PC-3 (cell line): ENCODE measurements at regions not wholly inside any gene's neighbourhood (a gene's known extent, or its start where the extent isn't known, plus 50 kb on each side); places are given as distances from the start of the nearest gene placed in this dataset.
A peak's percentile ranks its signal among the peaks of the same experiment; 100 is the strongest.

Source experiments
- ATAC-seq: fragments of 200-7000 bp; cut with Tn5 transposase; 2 replicates; pipeline ENCODE4 v1.9.1; 2020; ENCODE audit warnings: mild to moderate bottlenecking, moderate library complexity
- BruUV-seq: library from RNA; stranded (reverse); fragments of 400-500 nt; replicated peaks from 2 replicates; lab custom pipeline; 2021; lab: Mats Ljungman, UMichigan
- CTCF ChIA-PET: fragments of 300-600 bp; sonication (Branson Sonifier 250); formaldehyde crosslinking; loops from one replicate; lab custom pipeline; 2022; ENCODE audit warnings: antibody characterized with exemption; lab: Charles Lee
- POLR2A ChIA-PET: fragments of 300-600 bp; sonication (Branson Sonifier 250); formaldehyde crosslinking; loops from one replicate; lab custom pipeline; 2022; ENCODE audit warnings: antibody characterized with exemption; ENCODE audit not compliant: unreplicated experiment; lab: Charles Lee
- DNase-seq: peaks from one replicate; pipeline ENCODE4 v3.0.0-alpha.2; 2015
- H2AFZ ChIP-seq: fragments of 300-600 bp; sonication (generic); 2 replicates; pipeline ENCODE4 v1.6.0; 2016; ENCODE audit warnings: antibody characterized with exemption, low read length
- H3F3A ChIP-seq: fragments of 300-600 bp; sonication (generic); one replicate; pipeline ENCODE4 v1.6.0; 2017; ENCODE audit warnings: antibody characterized with exemption, low read length, control low read depth, mild to moderate bottlenecking; ENCODE audit not compliant: unreplicated experiment
- H3K27ac ChIP-seq: fragments of 300-600 bp; sonication (generic); 2 replicates; pipeline ENCODE4 v1.5.1; 2016; ENCODE audit warnings: mild to moderate bottlenecking, low read length
- H3K27me3 ChIP-seq: fragments of 300-600 bp; sonication (generic); 2 replicates; pipeline ENCODE4 v1.6.1; 2016; ENCODE audit warnings: low read length, mixed read lengths
- H3K36me3 ChIP-seq: fragments of 300-600 bp; sonication (generic); 2 replicates; pipeline ENCODE4 v1.6.1; 2016; ENCODE audit warnings: low read depth, mixed run types, low read length, mixed read lengths
- H3K4me1 ChIP-seq: fragments of 300-600 bp; sonication (generic); 2 replicates; pipeline ENCODE4 v1.5.1; 2016; ENCODE audit warnings: low read length; ENCODE audit not compliant: insufficient read depth
- H3K4me2 ChIP-seq: fragments of 300-600 bp; sonication (generic); 2 replicates; pipeline ENCODE4 v1.6.0; 2016; ENCODE audit warnings: low read length
- H3K4me3 ChIP-seq: fragments of 300-600 bp; sonication (generic); 2 replicates; pipeline ENCODE4 v1.5.1; 2016; ENCODE audit warnings: mild to moderate bottlenecking, low read length, mixed read lengths
- H3K79me2 ChIP-seq: fragments of 300-600 bp; sonication (generic); 2 replicates; pipeline ENCODE4 v1.6.1; 2017; ENCODE audit warnings: low read length, mixed read lengths
- H3K9ac ChIP-seq: fragments of 300-600 bp; sonication (generic); 2 replicates; pipeline ENCODE4 v1.6.0; 2016; ENCODE audit warnings: mild to moderate bottlenecking, low read length
- H3K9me2 ChIP-seq: fragments of 300-600 bp; sonication (generic); replicated peaks from 2 replicates; pipeline ENCODE4 v1.6.1; 2016; ENCODE audit warnings: mixed run types, low read length, mixed read lengths
- H3K9me3 ChIP-seq: fragments of 300-600 bp; sonication (generic); 2 replicates; pipeline ENCODE4 v1.6.1; 2016; ENCODE audit warnings: low read length, mixed read lengths
- H4K20me1 ChIP-seq: fragments of 300-600 bp; sonication (generic); 2 replicates; pipeline ENCODE4 v1.6.1; 2016; ENCODE audit warnings: low read length, mixed read lengths
- CTCF ChIP-seq: fragments of 300-600 bp; sonication (generic); conservative IDR thresholded peaks from 2 replicates; pipeline ENCODE4 v1.5.1; 2017; ENCODE audit warnings: antibody characterized with exemption, low read depth, mild to moderate bottlenecking, low read length
- EZH2 ChIP-seq: fragments of 300-600 bp; sonication (generic); IDR thresholded peaks from one replicate; pipeline ENCODE4 v1.6.1; 2017; ENCODE audit warnings: antibody characterized with exemption, mild to moderate bottlenecking, low read length; ENCODE audit not compliant: unreplicated experiment
- EZH2phosphoT487 ChIP-seq: fragments of 300-600 bp; sonication (generic); IDR thresholded peaks from 2 replicates; pipeline ENCODE4 v1.6.1; 2018; ENCODE audit warnings: mild to moderate bottlenecking, antibody characterized with exemption, low read length, borderline replicate concordance
- intact Hi-C: fragments of 100-400 bp; cut with micrococcal nuclease; formaldehyde crosslinking; loops from 2 replicates; pipeline ENCODE4 v1.9.0; 2023

- TF ChIP-seq EZH2phosphoT487 (no peak), EZH2 (no peak), CTCF (no peak)
- CTCF ChIA-PET = no interaction called here
- H3K79me2 ChIP-seq = no peaks in the 10 kb centered on the region
- intact Hi-C loops = no loop called here
- H3K9ac ChIP-seq = no peak overlapping the region
- H3K4me3 ChIP-seq = no peak overlapping the region
- H3K27ac ChIP-seq = no peak overlapping the region
- no peak overlapping the region for H2AFZ ChIP-seq
- peaks cover 7% of the 10 kb centered on the region for H3K4me1 ChIP-seq
- DNase-seq = no peak
- H4K20me1 ChIP-seq = no peaks in the 10 kb centered on the region
- H3K9me3 ChIP-seq = no peaks in the 10 kb centered on the region
- H3K36me3 ChIP-seq = no peaks in the 10 kb centered on the region
- BruUV-seq = no TSS peak
- POLR2A ChIA-PET = no interaction called here
- H3K4me2 ChIP-seq = no peak overlapping the region
- H3F3A ChIP-seq = no peaks in the 10 kb centered on the region
- no peaks in the 10 kb centered on the region for H3K27me3 ChIP-seq
- no peak for ATAC-seq
- H3K9me2 ChIP-seq = no peaks in the 10 kb centered on the region
These were observed 242.7 kb downstream of the SOX4 start for GRCh38 chr6:21836277-21836676.

GRCh38 chr6:21836772-21837425 is 243.3 kb downstream of the SOX4 start:
- Histone ChIP-seq H3K27ac (no peak overlapping the region), H3K79me2 (no peaks in the 10 kb centered on the region), H3K4me1 (peaks cover 7% of the 10 kb centered on the region), H3K36me3 (no peaks in the 10 kb centered on the region), H3K9me3 (no peaks in the 10 kb centered on the region), H3K4me2 (no peak overlapping the region), H3K4me3 (no peak overlapping the region), H3F3A (no peaks in the 10 kb centered on the region), H3K9me2 (no peaks in the 10 kb centered on the region), H3K27me3 (no peaks in the 10 kb centered on the region), H4K20me1 (no peaks in the 10 kb centered on the region), H3K9ac (no peak overlapping the region), H2AFZ (no peak overlapping the region)
- TF ChIP-seq CTCF = no peak
- TF ChIP-seq EZH2phosphoT487 = no peak
- no peak for TF ChIP-seq EZH2
- ChIA-PET POLR2A (no interaction called here), CTCF (no interaction called here)
- no TSS peak for BruUV-seq
- intact Hi-C loops = no loop called here
- ATAC-seq (no peak), DNase-seq (no peak)

- no peaks in the 10 kb centered on the region for H3K79me2 ChIP-seq
- H3K4me3 ChIP-seq = no peak overlapping the region
- peak; percentile 26 for DNase-seq
- H3K36me3 ChIP-seq = no peaks in the 10 kb centered on the region
- ChIA-PET POLR2A (no interaction called here), CTCF (no interaction called here)
- no peak for TF ChIP-seq CTCF
- H4K20me1 ChIP-seq = no peaks in the 10 kb centered on the region
- H3F3A ChIP-seq = no peaks in the 10 kb centered on the region
- peaks cover 7% of the 10 kb centered on the region for H3K4me1 ChIP-seq
- no peak overlapping the region for H2AFZ ChIP-seq
- H3K4me2 ChIP-seq = no peak overlapping the region
- H3K27me3 ChIP-seq = no peaks in the 10 kb centered on the region
- no peak overlapping the region for H3K9ac ChIP-seq
- no TSS peak for BruUV-seq
- intact Hi-C loops = no loop called here
- ATAC-seq = no peak
- H3K9me3 ChIP-seq = no peaks in the 10 kb centered on the region
- no peak overlapping the region for H3K27ac ChIP-seq
- no peaks in the 10 kb centered on the region for H3K9me2 ChIP-seq
These were observed 246.9 kb downstream of the SOX4 start for GRCh38 chr6:21840428-21840827.
